ENCODE measurements at regions not wholly inside any gene's neighbourhood (a gene's known extent, or its start where the extent isn't known, plus 50 kb on each side); places are given as distances from the start of the nearest gene placed in this dataset.

- no peaks in the 10 kb centered on the region for H3K9me3 ChIP-seq
- H3K4me1 ChIP-seq: no peaks in the 10 kb centered on the region
- ATAC-seq (no peak), DNase-seq (no peak)
- TF ChIP-seq POLR2A (IDR thresholded peaks at IDR 0.05): no peak
- TF ChIP-seq, protein P1, sequence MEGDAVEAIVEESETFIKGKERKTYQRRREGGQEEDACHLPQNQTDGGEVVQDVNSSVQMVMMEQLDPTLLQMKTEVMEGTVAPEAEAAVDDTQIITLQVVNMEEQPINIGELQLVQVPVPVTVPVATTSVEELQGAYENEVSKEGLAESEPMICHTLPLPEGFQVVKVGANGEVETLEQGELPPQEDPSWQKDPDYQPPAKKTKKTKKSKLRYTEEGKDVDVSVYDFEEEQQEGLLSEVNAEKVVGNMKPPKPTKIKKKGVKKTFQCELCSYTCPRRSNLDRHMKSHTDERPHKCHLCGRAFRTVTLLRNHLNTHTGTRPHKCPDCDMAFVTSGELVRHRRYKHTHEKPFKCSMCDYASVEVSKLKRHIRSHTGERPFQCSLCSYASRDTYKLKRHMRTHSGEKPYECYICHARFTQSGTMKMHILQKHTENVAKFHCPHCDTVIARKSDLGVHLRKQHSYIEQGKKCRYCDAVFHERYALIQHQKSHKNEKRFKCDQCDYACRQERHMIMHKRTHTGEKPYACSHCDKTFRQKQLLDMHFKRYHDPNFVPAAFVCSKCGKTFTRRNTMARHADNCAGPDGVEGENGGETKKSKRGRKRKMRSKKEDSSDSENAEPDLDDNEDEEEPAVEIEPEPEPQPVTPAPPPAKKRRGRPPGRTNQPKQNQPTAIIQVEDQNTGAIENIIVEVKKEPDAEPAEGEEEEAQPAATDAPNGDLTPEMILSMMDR (IDR thresholded peaks at IDR 0.05 in 4 of 5, conservative IDR thresholded peaks at IDR 0.05 in 1 of 5): no peak
- intact Hi-C loops (cut with DNase I; ENCODE audit: low total_unique reads) (no loop called here), in situ Hi-C loops (cut with MboI; ENCODE audit: low sequenced_read_pairs in 4 of 4) (no loop called here)
- H3K36me3 ChIP-seq: no peaks in the 10 kb centered on the region
- H3K27ac ChIP-seq: no peak overlapping the region
- no peak overlapping the region for H3K4me3 ChIP-seq
- no peaks in the 10 kb centered on the region for H3K27me3 ChIP-seq
Observed at GRCh38 chr12:23055004-23055403, 430.0 kb downstream of the ETNK1 start.

DNA sequence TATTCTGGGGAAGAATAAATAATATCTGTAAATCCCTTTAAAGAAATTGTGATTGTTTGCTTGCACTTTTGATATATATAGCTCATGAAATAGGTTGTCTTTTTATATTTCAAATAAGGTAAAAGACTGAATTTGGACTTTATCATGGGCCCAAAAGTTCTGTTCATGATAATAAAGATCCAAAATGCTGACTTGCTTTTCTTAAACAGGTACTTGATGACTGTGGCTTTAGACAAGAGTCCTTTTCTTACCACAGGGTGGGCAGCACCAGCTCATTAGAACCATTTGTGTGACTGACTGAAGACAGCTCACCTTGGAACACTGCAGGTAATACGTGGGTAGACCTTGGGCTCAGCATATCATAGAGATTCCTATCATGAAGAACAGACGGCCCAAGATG lies 432.6 kb downstream of the ETNK1 start:
- in situ Hi-C loops (cut with MboI; ENCODE audit: low sequenced_read_pairs in 4 of 4): no loop called here
- Histone ChIP-seq H3K4me1 (no peaks in the 10 kb centered on the region), H3K9me3 (no peaks in the 10 kb centered on the region), H3K4me3 (no peak overlapping the region), H3K27me3 (no peaks in the 10 kb centered on the region), H3K36me3 (no peaks in the 10 kb centered on the region), H3K27ac (no peak overlapping the region)
- DNase-seq (no peak), ATAC-seq (no peak)
- TF ChIP-seq, protein P1 (IDR thresholded peaks at IDR 0.05 in 4 of 5, conservative IDR thresholded peaks at IDR 0.05 in 1 of 5): no peak
- no peak for TF ChIP-seq POLR2A (IDR thresholded peaks at IDR 0.05)
- intact Hi-C loops (cut with DNase I; ENCODE audit: low total_unique reads): no loop called here

DNA sequence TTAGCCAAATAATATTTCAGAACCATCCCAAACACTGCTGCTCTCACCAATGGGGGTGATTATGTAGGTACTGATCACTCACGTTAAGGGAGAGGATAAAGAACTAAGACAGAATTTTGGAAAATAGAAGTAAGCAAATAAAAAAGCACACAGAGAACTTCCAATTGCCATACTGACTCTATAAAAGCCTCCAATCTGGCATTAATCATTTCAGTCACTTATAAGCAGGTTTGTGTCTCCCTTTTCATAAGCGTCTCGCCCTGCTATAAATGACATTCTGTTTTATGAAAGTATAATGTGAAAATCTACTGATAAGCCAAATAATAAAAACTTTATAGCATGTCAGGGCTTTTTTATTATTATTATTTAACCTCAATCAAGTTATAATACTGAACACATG lies 435.2 kb downstream of the ETNK1 start:
- Histone ChIP-seq H3K4me1 (no peaks in the 10 kb centered on the region), H3K4me3 (no peak overlapping the region), H3K27ac (no peak overlapping the region), H3K9me3 (no peaks in the 10 kb centered on the region), H3K36me3 (no peaks in the 10 kb centered on the region), H3K27me3 (no peaks in the 10 kb centered on the region)
- TF ChIP-seq, protein P1 (IDR thresholded peaks at IDR 0.05 in 4 of 5, conservative IDR thresholded peaks at IDR 0.05 in 1 of 5): no peak
- TF ChIP-seq POLR2A (IDR thresholded peaks at IDR 0.05): no peak
- ATAC-seq: no peak
- DNase-seq: no peak
- in situ Hi-C loops (cut with MboI; ENCODE audit: low sequenced_read_pairs in 4 of 4): no loop called here
- intact Hi-C loops (cut with DNase I; ENCODE audit: low total_unique reads): no loop called here

GRCh38 chr12:23063206-23063605 lies 438.2 kb downstream of the ETNK1 start:
- Histone ChIP-seq H3K27ac (no peak overlapping the region), H3K27me3 (no peaks in the 10 kb centered on the region), H3K9me3 (no peaks in the 10 kb centered on the region), H3K36me3 (no peaks in the 10 kb centered on the region), H3K4me3 (no peak overlapping the region), H3K4me1 (no peaks in the 10 kb centered on the region)
- no peak for DNase-seq
- ATAC-seq: no peak
- in situ Hi-C loops (cut with MboI; ENCODE audit: low sequenced_read_pairs in 4 of 4) (no loop called here), intact Hi-C loops (cut with DNase I; ENCODE audit: low total_unique reads) (no loop called here)
- no peak for TF ChIP-seq POLR2A (IDR thresholded peaks at IDR 0.05)
- TF ChIP-seq, protein P1 (IDR thresholded peaks at IDR 0.05 in 4 of 5, conservative IDR thresholded peaks at IDR 0.05 in 1 of 5): no peak

DNA sequence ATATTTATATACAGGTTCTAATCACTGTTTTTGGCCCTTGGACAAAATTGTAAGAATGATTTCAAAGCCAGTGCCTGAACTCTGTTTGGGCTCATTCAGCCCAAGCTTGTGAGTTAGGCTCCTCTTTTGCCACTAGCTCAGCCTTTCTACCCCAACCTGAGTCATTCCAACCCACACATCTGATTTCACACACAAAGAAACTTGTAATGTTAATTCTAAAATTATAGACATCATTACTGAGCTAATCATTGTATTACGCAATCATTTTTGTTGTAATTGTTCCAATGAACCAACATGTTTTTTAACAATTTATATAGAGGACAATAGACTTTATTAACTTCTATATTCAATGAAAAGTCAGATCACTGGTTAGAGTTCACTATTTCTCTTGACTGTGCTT lies 441.1 kb downstream of the ETNK1 start:
- Histone ChIP-seq H3K4me1 (no peaks in the 10 kb centered on the region), H3K36me3 (no peaks in the 10 kb centered on the region), H3K4me3 (no peak overlapping the region), H3K27me3 (no peaks in the 10 kb centered on the region), H3K27ac (no peak overlapping the region), H3K9me3 (no peaks in the 10 kb centered on the region)
- no peak for TF ChIP-seq POLR2A (IDR thresholded peaks at IDR 0.05)
- TF ChIP-seq, protein P1 (IDR thresholded peaks at IDR 0.05 in 4 of 5, conservative IDR thresholded peaks at IDR 0.05 in 1 of 5): no peak
- intact Hi-C loops (cut with DNase I; ENCODE audit: low total_unique reads): no loop called here
- ATAC-seq: no peak
- no peak for DNase-seq
- in situ Hi-C loops (cut with MboI; ENCODE audit: low sequenced_read_pairs in 4 of 4): no loop called here

Data from gastrocnemius medialis (tissue), 4 donors.